ENCODE measurements at regions not wholly inside any gene's neighbourhood (a gene's known extent, or its start where the extent isn't known, plus 50 kb on each side); places are given as distances from the start of the nearest gene placed in this dataset.
"Not testable (repeated sequence)": the region's sequence is repeated elsewhere in the genome, so short reads cannot be mapped to it uniquely, and the experiment has no call there.

DNA sequence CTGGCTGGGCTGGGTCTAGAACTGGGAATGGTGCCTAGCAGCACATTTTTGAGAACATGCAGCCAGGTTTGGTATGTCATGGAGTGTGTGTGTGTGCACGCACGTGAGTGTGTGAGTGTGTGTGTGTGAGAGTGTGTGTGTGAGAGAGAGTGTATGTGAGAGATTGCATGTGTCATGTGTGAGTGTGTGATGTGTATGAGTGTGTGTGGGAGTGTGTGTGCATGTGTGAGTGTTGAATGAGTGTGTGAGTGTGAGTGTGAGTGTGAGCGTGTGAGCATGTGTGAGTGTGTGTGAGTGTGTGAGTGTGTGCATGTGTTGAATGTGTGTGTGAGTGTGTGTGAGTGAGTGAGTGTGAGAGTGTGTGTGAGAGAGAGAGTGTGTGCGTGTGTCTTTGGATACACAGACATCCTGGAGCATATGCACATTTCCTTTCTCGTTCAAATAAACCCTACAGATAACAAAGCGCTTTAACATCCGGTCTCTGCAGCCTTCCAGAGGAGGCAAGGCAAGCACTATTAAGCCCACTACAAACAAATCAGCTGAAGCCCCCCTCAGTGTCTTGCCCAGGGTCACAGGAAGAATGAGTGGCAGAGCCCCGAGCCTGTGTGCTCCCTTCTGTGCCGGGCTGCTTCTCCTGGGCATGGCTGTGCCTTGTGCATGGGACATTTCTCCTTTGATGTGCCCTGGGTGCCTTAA, 108.7 kb upstream of the ETV6 start:
- in situ Hi-C loops (cut with HindIII; ENCODE audit: low sequenced_read_pairs) = no loop called here
- no peak overlapping the region for H3K4me3 ChIP-seq (ENCODE audit: low read depth, low read length)
- DNase-seq (ENCODE audit: low read depth) = no peak
- TF ChIP-seq, protein P1, sequence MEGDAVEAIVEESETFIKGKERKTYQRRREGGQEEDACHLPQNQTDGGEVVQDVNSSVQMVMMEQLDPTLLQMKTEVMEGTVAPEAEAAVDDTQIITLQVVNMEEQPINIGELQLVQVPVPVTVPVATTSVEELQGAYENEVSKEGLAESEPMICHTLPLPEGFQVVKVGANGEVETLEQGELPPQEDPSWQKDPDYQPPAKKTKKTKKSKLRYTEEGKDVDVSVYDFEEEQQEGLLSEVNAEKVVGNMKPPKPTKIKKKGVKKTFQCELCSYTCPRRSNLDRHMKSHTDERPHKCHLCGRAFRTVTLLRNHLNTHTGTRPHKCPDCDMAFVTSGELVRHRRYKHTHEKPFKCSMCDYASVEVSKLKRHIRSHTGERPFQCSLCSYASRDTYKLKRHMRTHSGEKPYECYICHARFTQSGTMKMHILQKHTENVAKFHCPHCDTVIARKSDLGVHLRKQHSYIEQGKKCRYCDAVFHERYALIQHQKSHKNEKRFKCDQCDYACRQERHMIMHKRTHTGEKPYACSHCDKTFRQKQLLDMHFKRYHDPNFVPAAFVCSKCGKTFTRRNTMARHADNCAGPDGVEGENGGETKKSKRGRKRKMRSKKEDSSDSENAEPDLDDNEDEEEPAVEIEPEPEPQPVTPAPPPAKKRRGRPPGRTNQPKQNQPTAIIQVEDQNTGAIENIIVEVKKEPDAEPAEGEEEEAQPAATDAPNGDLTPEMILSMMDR (IDR thresholded peaks at IDR 0.05; ENCODE audit: low read depth, low read length, missing control alignments) = no peak

DNA sequence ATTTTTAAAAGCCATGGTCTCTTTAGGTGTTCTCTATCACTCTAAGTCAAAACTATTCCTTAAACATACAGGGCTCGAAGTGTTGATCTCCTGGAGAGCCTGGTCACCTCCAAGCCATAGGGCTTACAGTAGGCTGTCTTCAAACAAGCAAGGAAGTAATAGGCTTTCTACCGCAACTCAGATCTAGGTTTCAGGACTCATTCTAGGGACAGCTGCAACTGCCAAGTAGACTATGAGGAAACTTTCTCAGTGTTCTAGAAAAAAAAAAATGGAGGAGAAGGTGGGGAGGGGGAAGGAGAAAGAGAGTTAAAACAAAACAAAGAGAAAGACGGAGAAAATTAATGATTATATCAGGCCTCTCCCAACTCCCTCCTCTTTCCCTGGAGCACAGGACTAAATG, 106.9 kb upstream of the ETV6 start:
- TF ChIP-seq, protein P1 (IDR thresholded peaks at IDR 0.05; ENCODE audit: low read depth, low read length, missing control alignments) = no peak
- in situ Hi-C loops (cut with HindIII; ENCODE audit: low sequenced_read_pairs) = no loop called here
- H3K4me3 ChIP-seq (ENCODE audit: low read depth, low read length) = no peak overlapping the region
- DNase-seq (ENCODE audit: low read depth) = no peak

- H3K4me3 ChIP-seq (ENCODE audit: low read depth, low read length) = no peak overlapping the region
- in situ Hi-C loops (cut with HindIII; ENCODE audit: low sequenced_read_pairs) = no loop called here
- DNase-seq (ENCODE audit: low read depth) = no peak
- TF ChIP-seq, protein P1 (IDR thresholded peaks at IDR 0.05; ENCODE audit: low read depth, low read length, missing control alignments) = no peak
Observed at GRCh38 chr12:11543457-11544158, 105.9 kb upstream of the ETV6 start.

GRCh38 chr12:11545484-11546330, 103.8 kb upstream of the ETV6 start:
- no peak for DNase-seq (ENCODE audit: low read depth)
- TF ChIP-seq, protein P1 (IDR thresholded peaks at IDR 0.05; ENCODE audit: low read depth, low read length, missing control alignments) = no peak

DNA sequence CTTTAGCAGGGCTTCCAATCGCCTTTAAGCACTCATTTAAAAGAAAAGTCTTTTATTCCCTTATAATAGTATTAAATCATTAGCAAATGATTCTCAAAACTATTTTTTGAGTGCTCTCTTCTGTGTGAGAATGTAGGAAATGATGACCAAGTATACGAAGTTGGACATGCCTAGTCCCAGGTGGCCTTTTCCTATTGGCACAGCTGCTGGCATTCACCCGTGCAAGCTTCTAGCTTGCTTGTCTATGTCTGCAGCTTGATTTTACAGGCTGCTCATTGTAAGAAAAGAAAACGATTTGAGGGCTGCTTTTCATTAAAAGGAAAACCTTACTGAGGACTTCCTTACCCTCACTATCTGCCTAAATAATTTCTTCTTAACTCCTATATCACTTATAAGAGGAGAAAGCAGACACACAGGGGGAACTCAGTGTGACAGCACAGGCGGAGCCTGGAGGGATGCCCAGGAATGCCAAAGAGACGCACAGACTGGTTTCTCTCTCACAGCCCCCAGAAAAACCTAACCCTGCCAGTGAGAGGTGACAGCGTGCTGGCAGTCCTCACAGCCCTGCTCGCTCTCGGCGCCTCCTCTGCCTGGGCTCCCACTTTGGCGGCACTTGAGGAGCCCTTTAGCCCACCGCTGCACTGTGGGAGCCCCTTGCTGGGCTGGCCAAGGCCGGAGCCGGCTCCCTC, 102.7 kb upstream of the ETV6 start:
- DNase-seq (ENCODE audit: low read depth); in situ Hi-C loops (cut with HindIII; ENCODE audit: low sequenced_read_pairs); H3K4me3 ChIP-seq (ENCODE audit: low read depth, low read length): not testable (repeated sequence)

More at GRCh38 chr12:11545484-11546330, 103.8 kb upstream of the ETV6 start:
- H3K4me3 ChIP-seq (ENCODE audit: low read depth, low read length) = no peak overlapping the region
- in situ Hi-C loops (cut with HindIII; ENCODE audit: low sequenced_read_pairs) = no loop called here

- H3K4me3 ChIP-seq (ENCODE audit: low read depth, low read length); in situ Hi-C loops (cut with HindIII; ENCODE audit: low sequenced_read_pairs); DNase-seq (ENCODE audit: low read depth): not testable (repeated sequence)
Observed at GRCh38 chr12:11547271-11547646, 102.2 kb upstream of the ETV6 start.

- H3K4me3 ChIP-seq (ENCODE audit: low read depth, low read length) = no peak overlapping the region
- TF ChIP-seq, protein P1 (IDR thresholded peaks at IDR 0.05; ENCODE audit: low read depth, low read length, missing control alignments) = no peak
- in situ Hi-C loops (cut with HindIII; ENCODE audit: low sequenced_read_pairs) = no loop called here
- no peak for DNase-seq (ENCODE audit: low read depth)
Observed at GRCh38 chr12:11549119-11549518, 100.4 kb upstream of the ETV6 start.
